ENCODE measurements at regions not wholly inside any gene's neighbourhood (a gene's known extent, or its start where the extent isn't known, plus 50 kb on each side); places are given as distances from the start of the nearest gene placed in this dataset.

DNA sequence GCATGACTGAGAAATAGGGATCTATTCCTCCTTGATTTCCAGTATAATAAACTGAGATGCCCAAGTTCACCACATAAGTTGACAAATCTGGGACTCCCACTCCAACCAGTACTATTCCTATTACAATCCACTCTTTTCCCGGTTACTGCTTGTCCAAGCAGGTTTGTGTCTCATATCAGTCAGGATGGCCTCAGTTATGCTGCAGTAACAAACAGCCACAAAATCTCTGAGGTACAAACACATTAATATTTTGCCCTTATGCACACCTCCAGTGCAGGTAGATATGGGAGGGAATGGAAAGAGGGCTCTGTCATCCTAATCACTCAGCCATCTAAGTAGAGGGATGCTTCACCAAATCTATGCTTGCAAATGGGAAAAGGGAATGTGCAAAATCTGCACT is 207.8 kb downstream of the RAB28 start:
- no peak overlapping the region for H3K4me3 ChIP-seq (ENCODE audit: control insufficient read depth, low read depth, low read length)
- TF ChIP-seq, protein P1, sequence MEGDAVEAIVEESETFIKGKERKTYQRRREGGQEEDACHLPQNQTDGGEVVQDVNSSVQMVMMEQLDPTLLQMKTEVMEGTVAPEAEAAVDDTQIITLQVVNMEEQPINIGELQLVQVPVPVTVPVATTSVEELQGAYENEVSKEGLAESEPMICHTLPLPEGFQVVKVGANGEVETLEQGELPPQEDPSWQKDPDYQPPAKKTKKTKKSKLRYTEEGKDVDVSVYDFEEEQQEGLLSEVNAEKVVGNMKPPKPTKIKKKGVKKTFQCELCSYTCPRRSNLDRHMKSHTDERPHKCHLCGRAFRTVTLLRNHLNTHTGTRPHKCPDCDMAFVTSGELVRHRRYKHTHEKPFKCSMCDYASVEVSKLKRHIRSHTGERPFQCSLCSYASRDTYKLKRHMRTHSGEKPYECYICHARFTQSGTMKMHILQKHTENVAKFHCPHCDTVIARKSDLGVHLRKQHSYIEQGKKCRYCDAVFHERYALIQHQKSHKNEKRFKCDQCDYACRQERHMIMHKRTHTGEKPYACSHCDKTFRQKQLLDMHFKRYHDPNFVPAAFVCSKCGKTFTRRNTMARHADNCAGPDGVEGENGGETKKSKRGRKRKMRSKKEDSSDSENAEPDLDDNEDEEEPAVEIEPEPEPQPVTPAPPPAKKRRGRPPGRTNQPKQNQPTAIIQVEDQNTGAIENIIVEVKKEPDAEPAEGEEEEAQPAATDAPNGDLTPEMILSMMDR (IDR thresholded peaks at IDR 0.05; ENCODE audit: control insufficient read depth, insufficient read depth, low read depth, low read length, missing control alignments), result no peak
- no peak for DNase-seq (ENCODE audit: low read depth)

DNA sequence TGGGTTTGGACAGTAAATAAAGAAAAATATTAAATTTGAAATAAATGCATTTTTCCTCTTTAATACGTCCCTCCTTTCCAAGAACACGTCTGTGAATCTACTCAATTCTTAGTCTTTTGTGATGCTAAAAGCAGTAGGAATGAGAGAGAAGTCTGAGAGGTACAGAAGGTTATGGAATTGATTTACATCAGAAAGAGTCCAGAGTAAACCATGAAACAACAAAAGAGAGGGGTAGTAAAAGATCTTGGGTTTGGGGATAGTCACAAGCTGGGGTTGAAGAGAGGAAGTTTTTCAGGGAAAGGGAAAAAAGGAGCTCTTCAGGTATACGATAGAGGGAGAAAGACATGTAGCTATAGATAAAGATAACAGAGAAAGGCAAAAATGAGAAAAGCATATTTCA is 215.4 kb downstream of the RAB28 start:
- H3K4me3 ChIP-seq (ENCODE audit: control insufficient read depth, low read depth, low read length), result no peak overlapping the region
- TF ChIP-seq, protein P1 (IDR thresholded peaks at IDR 0.05; ENCODE audit: control insufficient read depth, insufficient read depth, low read depth, low read length, missing control alignments), result no peak
- DNase-seq (ENCODE audit: low read depth), result no peak

DNA sequence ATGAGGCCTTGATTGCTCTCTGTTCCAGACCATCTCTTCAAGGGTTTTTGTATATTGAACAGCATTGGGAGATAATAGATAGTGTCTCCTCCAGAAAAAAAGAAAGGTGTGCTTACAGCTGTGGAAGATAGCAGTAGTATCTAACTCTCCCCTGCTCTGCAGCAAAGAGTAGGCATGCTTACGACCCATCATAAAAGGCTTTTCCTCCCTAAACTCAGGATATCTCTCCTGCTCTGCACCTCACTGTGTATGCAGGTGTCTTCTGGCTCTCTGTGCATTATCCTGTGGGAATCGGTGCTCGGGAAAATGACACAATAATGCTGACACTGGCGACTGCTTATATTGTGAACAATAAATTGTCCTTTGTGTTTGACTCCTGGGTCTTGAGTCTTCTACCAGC is 216.0 kb downstream of the RAB28 start:
- TF ChIP-seq, protein P1 (IDR thresholded peaks at IDR 0.05; ENCODE audit: control insufficient read depth, insufficient read depth, low read depth, low read length, missing control alignments), result no peak
- no peak for DNase-seq (ENCODE audit: low read depth)
- no peak overlapping the region for H3K4me3 ChIP-seq (ENCODE audit: control insufficient read depth, low read depth, low read length)

DNA sequence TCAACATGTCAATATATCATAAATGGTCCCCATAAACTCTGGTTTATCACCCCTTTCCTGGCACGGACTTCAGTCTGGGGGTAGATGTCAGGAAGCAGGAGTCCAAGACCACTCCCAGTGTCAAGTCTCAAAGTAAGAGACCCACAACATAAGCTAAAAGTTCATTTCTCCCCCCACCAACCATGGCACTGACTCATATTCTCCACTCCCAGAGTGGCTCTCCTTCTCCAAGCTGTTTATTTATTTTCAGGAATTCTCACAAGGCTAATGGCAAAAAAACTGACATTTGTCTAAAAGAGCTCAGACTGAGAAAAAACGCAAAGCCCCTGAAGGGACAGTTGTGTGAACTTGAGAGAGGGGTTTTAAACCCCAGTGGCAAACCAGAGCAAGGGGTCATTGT is 217.0 kb downstream of the RAB28 start:
- TF ChIP-seq, protein P1 (IDR thresholded peaks at IDR 0.05; ENCODE audit: control insufficient read depth, insufficient read depth, low read depth, low read length, missing control alignments), result no peak
- DNase-seq (ENCODE audit: low read depth), result no peak
- H3K4me3 ChIP-seq (ENCODE audit: control insufficient read depth, low read depth, low read length), result no peak overlapping the region

DNA sequence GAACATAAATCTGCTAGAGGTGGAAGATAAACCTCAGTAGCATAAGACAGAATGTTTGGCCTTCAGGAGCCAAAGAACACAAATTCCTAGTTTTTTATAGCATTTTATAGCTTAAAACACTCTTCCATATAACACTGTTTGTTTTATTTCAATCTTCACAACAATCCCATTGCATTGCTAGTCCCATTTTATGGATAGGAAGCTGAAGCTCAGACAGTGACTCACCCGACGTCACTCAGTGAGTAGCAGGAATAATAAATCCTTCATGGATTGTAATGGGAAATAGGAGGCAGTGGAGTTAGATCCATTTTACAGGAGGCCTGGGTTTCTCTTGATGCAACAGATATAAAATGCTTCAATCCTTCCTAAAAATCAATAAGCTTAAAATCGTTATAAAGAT is 217.5 kb downstream of the RAB28 start:
- H3K4me3 ChIP-seq (ENCODE audit: control insufficient read depth, low read depth, low read length), result no peak overlapping the region
- TF ChIP-seq, protein P1 (IDR thresholded peaks at IDR 0.05; ENCODE audit: control insufficient read depth, insufficient read depth, low read depth, low read length, missing control alignments), result no peak

DNA sequence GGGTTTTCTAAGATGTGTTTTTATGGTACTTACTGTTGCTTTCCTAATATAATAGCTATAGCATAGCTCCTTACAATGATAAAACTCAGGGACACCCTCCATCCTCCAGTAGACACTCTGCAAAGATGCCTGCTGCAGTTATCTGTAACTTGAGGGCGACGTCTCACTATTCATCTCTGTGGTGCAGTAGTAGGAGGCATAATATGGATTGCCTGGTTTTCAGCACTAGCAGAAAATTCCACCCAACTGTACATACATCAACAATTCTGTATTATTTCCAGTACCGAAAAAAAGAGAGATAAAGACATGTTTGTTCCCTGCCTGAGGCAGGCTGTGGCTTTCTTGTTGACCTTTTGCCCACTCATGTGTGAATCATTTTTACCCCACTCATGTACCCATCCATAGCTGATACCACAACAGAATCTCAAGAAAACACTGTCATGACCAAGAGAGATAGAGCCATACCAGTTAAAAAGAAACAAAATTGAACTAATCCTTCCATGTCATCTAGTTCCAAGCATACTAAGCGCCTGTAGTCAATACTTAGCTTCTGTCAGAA is 220.1 kb downstream of the RAB28 start:
- no peak for DNase-seq (ENCODE audit: low read depth)
- TF ChIP-seq, protein P1 (IDR thresholded peaks at IDR 0.05; ENCODE audit: control insufficient read depth, insufficient read depth, low read depth, low read length, missing control alignments), result no peak
- H3K4me3 ChIP-seq (ENCODE audit: control insufficient read depth, low read depth, low read length), result no peak overlapping the region

More for the DNA sequence above, 217.5 kb downstream of the RAB28 start:
- DNase-seq (ENCODE audit: low read depth), result no peak

DNA sequence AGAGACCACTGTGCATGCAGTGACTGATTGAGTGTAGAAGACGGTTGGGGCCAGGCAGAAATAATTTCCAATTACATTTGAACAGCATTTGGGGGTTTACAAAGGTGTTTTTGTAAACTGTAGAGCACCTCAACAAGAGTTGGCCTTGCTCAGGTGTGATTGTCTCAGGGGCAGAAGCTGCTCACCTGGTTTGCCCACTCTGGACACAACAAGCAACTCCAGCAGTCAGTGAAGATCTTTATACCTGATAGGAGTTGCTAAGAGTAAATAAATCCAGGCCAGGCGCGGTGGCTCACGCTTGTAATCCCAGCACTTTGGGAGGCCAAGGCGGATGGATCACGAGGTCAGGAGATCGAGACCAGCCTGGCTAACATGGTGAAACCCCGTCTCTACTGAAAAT is 221.3 kb downstream of the RAB28 start:
- DNase-seq (ENCODE audit: low read depth), result no peak
- no peak overlapping the region for H3K4me3 ChIP-seq (ENCODE audit: control insufficient read depth, low read depth, low read length)
- TF ChIP-seq, protein P1 (IDR thresholded peaks at IDR 0.05; ENCODE audit: control insufficient read depth, insufficient read depth, low read depth, low read length, missing control alignments), result no peak
